GM18868 (cell line): ENCODE measurements at regions not wholly inside any gene's neighbourhood (a gene's known extent, or its start where the extent isn't known, plus 50 kb on each side); places are given as distances from the start of the nearest gene placed in this dataset.

Experiments
- ATAC-seq: cut with Tn5 transposase; IDR thresholded peaks from one replicate; pipeline ENCODE4 v1.9.1; 2021; ENCODE audit warnings: mild to moderate bottlenecking, moderate library complexity; ENCODE audit not compliant: unreplicated experiment

GRCh38 chr3:72153477-72154314, 368.7 kb upstream of the PROK2 start:
- ATAC-seq: no peak

- no peak for ATAC-seq
These were observed 367.9 kb upstream of the PROK2 start for GRCh38 chr3:72152551-72153476.

- ATAC-seq: no peak
These were observed 366.7 kb upstream of the PROK2 start for GRCh38 chr3:72151465-72152238.

- no peak for ATAC-seq
These were observed 365.9 kb upstream of the PROK2 start for GRCh38 chr3:72150634-72151412.

GRCh38 chr3:72149645-72150300, 364.8 kb upstream of the PROK2 start:
- no peak for ATAC-seq

GRCh38 chr3:72147600-72147999, 362.7 kb upstream of the PROK2 start:
- ATAC-seq: no peak

GRCh38 chr3:72145506-72146380, 360.8 kb upstream of the PROK2 start:
- ATAC-seq: no peak

GRCh38 chr3:72144773-72145505, 360.0 kb upstream of the PROK2 start:
- peak; percentile 91 for ATAC-seq

GRCh38 chr3:72143966-72144717, 359.2 kb upstream of the PROK2 start:
- ATAC-seq: no peak

- ATAC-seq: no peak
These were observed 358.4 kb upstream of the PROK2 start for GRCh38 chr3:72143322-72143721.

- no peak for ATAC-seq
These were observed 357.1 kb upstream of the PROK2 start for GRCh38 chr3:72142028-72142427.

- ATAC-seq: no peak
These were observed 356.3 kb upstream of the PROK2 start for GRCh38 chr3:72141264-72141663.

- no peak for ATAC-seq
These were observed 354.4 kb upstream of the PROK2 start for GRCh38 chr3:72139316-72139715.

- peak; percentile 42 for ATAC-seq
These were observed 353.2 kb upstream of the PROK2 start for GRCh38 chr3:72137865-72138861.

GRCh38 chr3:72135636-72136035, 350.7 kb upstream of the PROK2 start:
- ATAC-seq: no peak

GRCh38 chr3:72134989-72135451, 350.1 kb upstream of the PROK2 start:
- ATAC-seq: peak; percentile 85
